Neural cell (in vitro differentiated cells): ENCODE measurements at regions not wholly inside any gene's neighbourhood (a gene's known extent, or its start where the extent isn't known, plus 50 kb on each side); places are given as distances from the start of the nearest gene placed in this dataset.

Experiments used
- H2AFZ ChIP-seq: fragments of 200-600, 300-800 bp; sonication (generic), shearing (Covaris generic); 2 replicates; pipeline ENCODE4 v1.6.0; 2014; ENCODE audit warnings: low read depth, mild to moderate bottlenecking, antibody characterized with exemption, low read length, moderate library complexity
- H3F3A ChIP-seq: fragments of 200-600 bp; shearing (Covaris generic); 2 replicates; pipeline ENCODE4 v1.6.1; 2016; ENCODE audit warnings: mild to moderate bottlenecking, moderate library complexity, mixed read lengths, antibody characterized with exemption, low read length; ENCODE audit not compliant: insufficient read depth, poor library complexity, severe bottlenecking
- H3K27ac ChIP-seq: fragments of 200-600, 300-800 bp; sonication (generic), shearing (Covaris generic); 2 replicates; pipeline ENCODE4 v1.5.1; 2014; ENCODE audit warnings: mild to moderate bottlenecking, low read length, moderate library complexity
- H3K27me3 ChIP-seq: fragments of 300-800, 200-600 bp; sonication (generic), shearing (Covaris generic); 2 replicates; pipeline ENCODE4 v1.6.0; 2014; ENCODE audit warnings: mild to moderate bottlenecking, low read depth, low read length, moderate library complexity; ENCODE audit not compliant: insufficient read depth
- H3K36me3 ChIP-seq: fragments of 300-800, 200-600 bp; sonication (generic), shearing (Covaris generic); 2 replicates; pipeline ENCODE4 v1.5.1; 2014; ENCODE audit warnings: mild to moderate bottlenecking, antibody characterized with exemption, low read length, moderate library complexity; ENCODE audit not compliant: insufficient read depth
- H3K4me2 ChIP-seq: fragments of 300-800, 200-600 bp; sonication (generic), shearing (Covaris generic); 2 replicates; pipeline ENCODE4 v1.6.0; 2014; ENCODE audit warnings: mild to moderate bottlenecking, low read length
- H3K4me3 ChIP-seq: fragments of 300-800, 200-600 bp; sonication (generic), shearing (Covaris generic); 2 replicates; pipeline ENCODE4 v1.5.1; 2014; ENCODE audit warnings: mild to moderate bottlenecking, low read length, moderate library complexity
- H3K79me2 ChIP-seq: fragments of 200-600 bp; shearing (Covaris generic); replicated peaks from 2 replicates; pipeline ENCODE4 v1.6.0; 2014; ENCODE audit warnings: mild to moderate bottlenecking, low read length, moderate library complexity; ENCODE audit not compliant: insufficient read depth
- H3K9ac ChIP-seq: fragments of 300-800, 200-600 bp; sonication (generic), shearing (Covaris generic); 2 replicates; pipeline ENCODE4 v1.6.1; 2016; ENCODE audit warnings: mild to moderate bottlenecking, low read length, mixed read lengths
- H3K9me2 ChIP-seq: fragments of 200-600 bp; shearing (Covaris generic); 2 replicates; pipeline ENCODE4 v1.6.1; 2016; ENCODE audit warnings: mild to moderate bottlenecking, low read length, mixed read lengths; ENCODE audit not compliant: insufficient read depth
- H3K9me3 ChIP-seq: fragments of 200-600, 300-800 bp; sonication (generic), shearing (Covaris generic); 2 replicates; pipeline ENCODE4 v1.6.1; 2016; ENCODE audit warnings: mild to moderate bottlenecking, mixed run types, low read length, moderate library complexity, mixed read lengths
- H4K20me1 ChIP-seq: fragments of 200-600 bp; shearing (Covaris generic); 2 replicates; pipeline ENCODE4 v1.6.1; 2016; ENCODE audit warnings: mild to moderate bottlenecking, mixed run types; ENCODE audit not compliant: insufficient read depth
- CTCF ChIP-seq: fragments of 450-650 bp; IDR thresholded peaks from 2 replicates; pipeline ENCODE4 v1.5.1; 2014; ENCODE audit warnings: antibody characterized with exemption, mild to moderate bottlenecking, moderate library complexity; ENCODE audit not compliant: poor library complexity, severe bottlenecking
- EP300 ChIP-seq: fragments of 450-650 bp; conservative IDR thresholded peaks from 2 replicates; pipeline ENCODE4 v1.6.1; 2014; ENCODE audit warnings: antibody characterized with exemption, mild to moderate bottlenecking, moderate library complexity; ENCODE audit not compliant: poor library complexity, severe bottlenecking
- EZH2 ChIP-seq: fragments of 200-600, 300-800 bp; shearing (Covaris generic), sonication (generic); IDR thresholded peaks from 2 replicates; pipeline ENCODE4 v1.6.1; 2014; ENCODE audit warnings: antibody characterized with exemption, low read length, borderline replicate concordance, mild to moderate bottlenecking; ENCODE audit not compliant: insufficient read depth, poor library complexity, severe bottlenecking
- MXI1 ChIP-seq: fragments of 450-650 bp; conservative IDR thresholded peaks from 2 replicates; pipeline ENCODE4 v1.6.1; 2014; ENCODE audit warnings: antibody characterized with exemption, mild to moderate bottlenecking; ENCODE audit not compliant: poor library complexity, severe bottlenecking
- POLR2AphosphoS5 ChIP-seq: IDR thresholded peaks from 2 replicates; pipeline ENCODE4 v1.6.1; 2012
- RAD21 ChIP-seq: fragments of 450-650 bp; conservative IDR thresholded peaks from 2 replicates; pipeline ENCODE4 v1.6.1; 2014; ENCODE audit warnings: antibody characterized with exemption, mild to moderate bottlenecking, moderate library complexity
- SMC3 ChIP-seq: fragments of 450-650 bp; conservative IDR thresholded peaks from 2 replicates; pipeline ENCODE4 v1.6.1; 2014; ENCODE audit warnings: antibody characterized with exemption, mild to moderate bottlenecking, moderate library complexity; ENCODE audit not compliant: poor library complexity
- TAF1 ChIP-seq: IDR thresholded peaks from 2 replicates; pipeline ENCODE4 v1.6.1; 2012; ENCODE audit warnings: low read depth
- TF ChIP-seq, protein P1 (sequence below): IDR thresholded peaks from 2 replicates; pipeline ENCODE4 v1.6.1; 2012; ENCODE audit warnings: borderline replicate concordance

GRCh38 chr16:9663588-9663987 is 518.6 kb downstream of the GRIN2A start:
- H3K4me3 ChIP-seq = no peak overlapping the region
- no peaks in the 10 kb centered on the region for H3K9me2 ChIP-seq
- H3K36me3 ChIP-seq = no peaks in the 10 kb centered on the region

DNA sequence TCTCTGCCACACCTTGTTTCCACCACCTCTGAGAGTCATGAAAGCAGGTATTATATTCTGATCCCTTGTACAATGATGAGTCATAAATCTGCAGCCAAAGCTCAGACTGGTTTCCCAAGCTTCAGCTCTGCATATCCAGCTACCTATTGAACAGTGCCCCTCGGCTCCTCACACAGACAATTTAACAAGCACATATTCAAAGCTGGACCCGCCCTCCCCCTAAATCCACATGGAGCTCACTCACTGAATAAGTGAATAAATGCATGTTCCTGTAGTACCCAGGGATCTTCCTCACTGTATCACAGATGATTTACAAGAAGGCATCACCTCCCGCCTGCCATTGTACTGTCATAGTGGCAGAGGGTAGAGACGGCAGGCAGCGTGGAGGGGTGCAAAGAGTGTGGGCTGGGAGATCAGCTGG is 516.4 kb downstream of the GRIN2A start:
- no peaks in the 10 kb centered on the region for H3K9me2 ChIP-seq
- no peaks in the 10 kb centered on the region for H3K36me3 ChIP-seq
- H2AFZ ChIP-seq = no peak overlapping the region
- no peaks in the 10 kb centered on the region for H3K79me2 ChIP-seq
- no peak overlapping the region for H3K4me2 ChIP-seq
- no peak for TF ChIP-seq SMC3
- TF ChIP-seq, protein P1, sequence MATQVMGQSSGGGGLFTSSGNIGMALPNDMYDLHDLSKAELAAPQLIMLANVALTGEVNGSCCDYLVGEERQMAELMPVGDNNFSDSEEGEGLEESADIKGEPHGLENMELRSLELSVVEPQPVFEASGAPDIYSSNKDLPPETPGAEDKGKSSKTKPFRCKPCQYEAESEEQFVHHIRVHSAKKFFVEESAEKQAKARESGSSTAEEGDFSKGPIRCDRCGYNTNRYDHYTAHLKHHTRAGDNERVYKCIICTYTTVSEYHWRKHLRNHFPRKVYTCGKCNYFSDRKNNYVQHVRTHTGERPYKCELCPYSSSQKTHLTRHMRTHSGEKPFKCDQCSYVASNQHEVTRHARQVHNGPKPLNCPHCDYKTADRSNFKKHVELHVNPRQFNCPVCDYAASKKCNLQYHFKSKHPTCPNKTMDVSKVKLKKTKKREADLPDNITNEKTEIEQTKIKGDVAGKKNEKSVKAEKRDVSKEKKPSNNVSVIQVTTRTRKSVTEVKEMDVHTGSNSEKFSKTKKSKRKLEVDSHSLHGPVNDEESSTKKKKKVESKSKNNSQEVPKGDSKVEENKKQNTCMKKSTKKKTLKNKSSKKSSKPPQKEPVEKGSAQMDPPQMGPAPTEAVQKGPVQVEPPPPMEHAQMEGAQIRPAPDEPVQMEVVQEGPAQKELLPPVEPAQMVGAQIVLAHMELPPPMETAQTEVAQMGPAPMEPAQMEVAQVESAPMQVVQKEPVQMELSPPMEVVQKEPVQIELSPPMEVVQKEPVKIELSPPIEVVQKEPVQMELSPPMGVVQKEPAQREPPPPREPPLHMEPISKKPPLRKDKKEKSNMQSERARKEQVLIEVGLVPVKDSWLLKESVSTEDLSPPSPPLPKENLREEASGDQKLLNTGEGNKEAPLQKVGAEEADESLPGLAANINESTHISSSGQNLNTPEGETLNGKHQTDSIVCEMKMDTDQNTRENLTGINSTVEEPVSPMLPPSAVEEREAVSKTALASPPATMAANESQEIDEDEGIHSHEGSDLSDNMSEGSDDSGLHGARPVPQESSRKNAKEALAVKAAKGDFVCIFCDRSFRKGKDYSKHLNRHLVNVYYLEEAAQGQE = no peak
- TF ChIP-seq EP300 = no peak
- TF ChIP-seq MXI1 = no peak
- TF ChIP-seq EZH2 = no peak
- no peak for TF ChIP-seq RAD21
- no peak for TF ChIP-seq POLR2AphosphoS5
- no peak for TF ChIP-seq TAF1
- no peak for TF ChIP-seq CTCF
- no peaks in the 10 kb centered on the region for H3K27me3 ChIP-seq
- H3K27ac ChIP-seq = no peak overlapping the region
- no peaks in the 10 kb centered on the region for H3K9me3 ChIP-seq
- no peak overlapping the region for H3K4me3 ChIP-seq
- H3K9ac ChIP-seq = no peak overlapping the region
- no peaks in the 10 kb centered on the region for H4K20me1 ChIP-seq
- no peaks in the 10 kb centered on the region for H3F3A ChIP-seq

More at GRCh38 chr16:9663588-9663987, 518.6 kb downstream of the GRIN2A start:
- Histone ChIP-seq H3K79me2 (no peaks in the 10 kb centered on the region), H3K9me3 (no peaks in the 10 kb centered on the region), H3K27me3 (no peaks in the 10 kb centered on the region), H3K4me2 (no peak overlapping the region), H2AFZ (no peak overlapping the region), H3F3A (no peaks in the 10 kb centered on the region), H3K27ac (no peak overlapping the region), H4K20me1 (no peaks in the 10 kb centered on the region), H3K9ac (no peak overlapping the region)
- TF ChIP-seq, protein P1 = no peak
- TF ChIP-seq EZH2 = no peak
- TF ChIP-seq TAF1 = no peak
- no peak for TF ChIP-seq SMC3
- TF ChIP-seq EP300 = no peak
- no peak for TF ChIP-seq POLR2AphosphoS5
